VCaP (cell line): ENCODE measurements at regions not wholly inside any gene's neighbourhood (a gene's known extent, or its start where the extent isn't known, plus 50 kb on each side); places are given as distances from the start of the nearest gene placed in this dataset.

Experiments used
- H3K27ac ChIP-seq: fragments of 450-650 bp; 2 replicates; pipeline ENCODE4 v1.5.1; 2017
- CTCF ChIP-seq: fragments of 450-650 bp; conservative IDR thresholded peaks from 2 replicates; pipeline ENCODE4 v1.5.1; 2017; ENCODE audit warnings: mild to moderate bottlenecking, moderate library complexity

GRCh38 chr4:92182736-92183407, 120.9 kb upstream of the GRID2 start:
- H3K27ac ChIP-seq, result no peak overlapping the region
- no peak for TF ChIP-seq CTCF

- TF ChIP-seq CTCF, result no peak
- no peak overlapping the region for H3K27ac ChIP-seq
Measured at GRCh38 chr4:92183825-92184224, 119.9 kb upstream of the GRID2 start.

GRCh38 chr4:92184566-92184965, 119.2 kb upstream of the GRID2 start:
- H3K27ac ChIP-seq, result no peak overlapping the region
- TF ChIP-seq CTCF, result no peak

GRCh38 chr4:92186239-92186638, 117.5 kb upstream of the GRID2 start:
- no peak overlapping the region for H3K27ac ChIP-seq
- TF ChIP-seq CTCF, result no peak

- no peak for TF ChIP-seq CTCF
- no peak overlapping the region for H3K27ac ChIP-seq
Measured at GRCh38 chr4:92189146-92189545, 114.6 kb upstream of the GRID2 start.

GRCh38 chr4:92198711-92199110, 105.1 kb upstream of the GRID2 start:
- no peak overlapping the region for H3K27ac ChIP-seq
- TF ChIP-seq CTCF, result no peak

- H3K27ac ChIP-seq, result no peak overlapping the region
- TF ChIP-seq CTCF, result no peak
Measured at GRCh38 chr4:92199135-92199534, 104.6 kb upstream of the GRID2 start.
